Heart left ventricle (tissue), 16 donors: ENCODE measurements at regions not wholly inside any gene's neighbourhood (a gene's known extent, or its start where the extent isn't known, plus 50 kb on each side); places are given as distances from the start of the nearest gene placed in this dataset.

Experiments used
- ATAC-seq, 4 donors: fragments of 200-7000 bp; cut with Tn5 transposase; one replicate each; pipeline ENCODE4 v1.9.1; 2020 to 2022; ENCODE audit warnings: moderate library complexity in 4 of 4, mild to moderate bottlenecking in 3 of 4, moderate number of reproducible peaks in 1 of 4
- DNase-seq, 5 donors: peaks; one replicate each; pipeline ENCODE4 v3.0.0-alpha.2; 2020
- H3K27ac ChIP-seq, 12 donors: fragments of 200-600 bp; sonication (generic) in 4 of 12; one replicate each; pipeline versions ENCODE4 v1.5.0 to v1.8.0; 2016 to 2022; ENCODE audit warnings: mild to moderate bottlenecking in 2 of 12
- H3K27me3 ChIP-seq, 9 donors: fragments of 200-600 bp; sonication (generic) in 2 of 9; one replicate each; pipeline versions ENCODE4 v1.5.1 to v1.8.0; 2016 to 2022; ENCODE audit warnings: mild to moderate bottlenecking in 3 of 9
- H3K36me3 ChIP-seq, 9 donors: fragments of 200-600 bp; sonication (generic) in 2 of 9; one replicate each; pipeline versions ENCODE4 v1.5.0 to v1.8.0; 2018 to 2022; ENCODE audit warnings: mild to moderate bottlenecking in 2 of 9
- H3K4me1 ChIP-seq, 12 donors: fragments of 200-600 bp; sonication (generic) in 4 of 12; one replicate each; pipeline versions ENCODE4 v1.5.0 to v1.8.0; 2016 to 2022; ENCODE audit warnings: mild to moderate bottlenecking in 3 of 12
- H3K4me3 ChIP-seq, 12 donors: fragments of 200-600 bp; sonication (generic) in 4 of 12; one replicate each; pipeline versions ENCODE4 v1.5.0 to v1.8.0; 2017 to 2022; ENCODE audit warnings: mild to moderate bottlenecking in 9 of 12, moderate library complexity in 4 of 12
- H3K9me3 ChIP-seq, 12 donors: fragments of 200-600 bp; sonication (generic) in 4 of 12; one replicate each; pipeline versions ENCODE4 v1.5.0 to v1.8.0; 2016 to 2022; ENCODE audit warnings: mild to moderate bottlenecking in 1 of 12
- CTCF ChIP-seq, 12 donors: fragments of 200-600 bp; sonication (generic) in 4 of 12; IDR thresholded peaks; one replicate each; pipeline versions ENCODE4 v1.5.0 to v1.8.0; 2018 to 2022; ENCODE audit warnings: antibody characterized with exemption in 12 of 12, mild to moderate bottlenecking in 5 of 12
- POLR2A ChIP-seq, 2 donors: fragments of 450-650 bp; IDR thresholded peaks; one replicate each; pipeline ENCODE4 v1.6.1; 2017; ENCODE audit warnings: antibody characterized with exemption in 2 of 2, mild to moderate bottlenecking in 2 of 2, moderate library complexity in 2 of 2
- WGBS, 4 donors: extraction: QIAGEN DNeasy Blood & Tissue Kit in 2 of 4; methylation state at CpG; one replicate each; pipeline versions ENCODE4 v1.1.5 to v1.1.7; 2013 to 2018; 5-methylcytosine and 5-hydroxymethylcytosine counted together
- intact Hi-C, 10 donors: fragments of 100-400 bp; cut with DNase I; formaldehyde crosslinking; loops; one replicate each; pipeline versions ENCODE4 v1.11.1 to v1.14.2; 2022
- donor health status: ischemic (EF 13 %, LVEDD 7.1; RV severe dilation, severe dysfunction).
- donor health status: healthy with polysubstance abuse.
- donor health status: DM: no; HTN: yes; CAD: no.
- donor health status: DM: no; HTN: no; CAD: no.
- donor health status: ischemic (EF 25% LVEDD 6.9; RV normal size, moderate dysfunction).
- donor health status: ischemic (EF 25% LVEDD 5.7; RV mildly dilated, moderate dysfunction).
- donor health status: healthy.
- donor health status: DM: yes; HTN: yes; CAD: no.
- donor health status: ischemic (EF 35%, LVEDD 5.7; RV mildly dilated, moderate dysfunction).
- donor health status: nonischemic (EF 11% LVEDD 7.7; RV severe dilation, severe dysfunction).
- donor health status: DM: yes; HTN: yes; CAD: no.
- donor health status: PGD.
- donor health status: ischemic (EF 29% LVEDD 5.4; RV normal size, mild dysfunction).
- donor health status: nonischemic (EF 23%, LVEDD 6.1; RV moderate dilation, normal function).

DNA sequence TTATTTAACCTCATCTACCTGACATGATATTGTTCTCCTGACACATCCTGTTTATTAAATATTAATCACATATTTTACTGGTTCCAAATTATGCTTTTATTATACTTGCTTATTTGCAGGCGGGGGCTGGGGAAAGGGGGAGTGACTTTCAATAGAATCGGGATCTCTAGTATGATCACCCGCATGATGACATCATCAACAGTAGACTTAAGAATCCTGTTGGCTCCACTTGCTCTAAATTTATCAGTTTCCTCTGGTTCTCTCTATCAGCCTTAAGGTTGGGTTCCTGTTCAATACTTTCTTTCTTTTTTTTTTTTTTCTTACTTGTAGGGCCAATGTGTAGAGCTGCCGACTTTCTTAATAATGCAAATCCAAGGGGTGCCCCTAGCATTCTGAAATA is 317.5 kb downstream of the BCHE start:
- H3K4me1 ChIP-seq: no peaks in the 10 kb centered on the region
- no peak for TF ChIP-seq CTCF (IDR thresholded peaks at IDR 0.05)
- no peak for TF ChIP-seq POLR2A (IDR thresholded peaks at IDR 0.05)
- WGBS, 4 donors: 87 to 93% (median 91%) methylated on average over 4 of the region's 4 CpGs

DNA sequence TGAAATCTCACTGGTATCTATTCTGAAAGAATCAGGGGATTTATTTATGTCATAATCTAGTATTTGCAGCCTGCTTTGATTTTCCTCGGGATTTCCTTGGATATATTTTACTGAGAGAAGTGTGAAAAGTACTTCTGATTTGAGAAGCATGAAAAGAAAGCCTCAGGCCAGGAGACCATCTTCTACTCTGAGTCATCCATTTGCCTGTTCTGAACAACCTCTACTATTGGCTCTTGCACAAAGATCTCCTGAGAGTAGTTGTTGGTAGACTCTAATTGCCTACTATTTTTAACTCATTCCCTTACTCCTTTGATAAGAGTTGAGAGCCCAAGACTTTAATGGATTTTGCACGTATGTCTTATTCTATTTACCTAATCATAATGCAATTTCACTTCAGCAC is 318.9 kb downstream of the BCHE start:
- Histone ChIP-seq H3K9me3 (peaks cover 0 to 5% (median 0%) of the 10 kb centered on the region in 12 donors), H3K27ac (no peak overlapping the region), H3K36me3 (no peaks in the 10 kb centered on the region), H3K4me3 (no peak overlapping the region), H3K27me3 (no peaks in the 10 kb centered on the region), H3K4me1 (no peaks in the 10 kb centered on the region)
- DNase-seq: no peak
- WGBS, 4 donors: 25 to 33% (median 30%) methylated on average over 2 of the region's 2 CpGs
- TF ChIP-seq POLR2A (IDR thresholded peaks at IDR 0.05) (no peak), CTCF (IDR thresholded peaks at IDR 0.05) (no peak)
- intact Hi-C loops: no loop called here
- ATAC-seq: no peak

More for the DNA sequence above, 317.5 kb downstream of the BCHE start:
- no peak overlapping the region for H3K27ac ChIP-seq
- ATAC-seq (no peak), DNase-seq (no peak)
- no peaks in the 10 kb centered on the region for H3K27me3 ChIP-seq
- H3K4me3 ChIP-seq: no peak overlapping the region
- H3K9me3 ChIP-seq: peaks cover 0 to 4% (median 0%) of the 10 kb centered on the region in 12 donors
- intact Hi-C loops: no loop called here
- H3K36me3 ChIP-seq: no peaks in the 10 kb centered on the region

DNA sequence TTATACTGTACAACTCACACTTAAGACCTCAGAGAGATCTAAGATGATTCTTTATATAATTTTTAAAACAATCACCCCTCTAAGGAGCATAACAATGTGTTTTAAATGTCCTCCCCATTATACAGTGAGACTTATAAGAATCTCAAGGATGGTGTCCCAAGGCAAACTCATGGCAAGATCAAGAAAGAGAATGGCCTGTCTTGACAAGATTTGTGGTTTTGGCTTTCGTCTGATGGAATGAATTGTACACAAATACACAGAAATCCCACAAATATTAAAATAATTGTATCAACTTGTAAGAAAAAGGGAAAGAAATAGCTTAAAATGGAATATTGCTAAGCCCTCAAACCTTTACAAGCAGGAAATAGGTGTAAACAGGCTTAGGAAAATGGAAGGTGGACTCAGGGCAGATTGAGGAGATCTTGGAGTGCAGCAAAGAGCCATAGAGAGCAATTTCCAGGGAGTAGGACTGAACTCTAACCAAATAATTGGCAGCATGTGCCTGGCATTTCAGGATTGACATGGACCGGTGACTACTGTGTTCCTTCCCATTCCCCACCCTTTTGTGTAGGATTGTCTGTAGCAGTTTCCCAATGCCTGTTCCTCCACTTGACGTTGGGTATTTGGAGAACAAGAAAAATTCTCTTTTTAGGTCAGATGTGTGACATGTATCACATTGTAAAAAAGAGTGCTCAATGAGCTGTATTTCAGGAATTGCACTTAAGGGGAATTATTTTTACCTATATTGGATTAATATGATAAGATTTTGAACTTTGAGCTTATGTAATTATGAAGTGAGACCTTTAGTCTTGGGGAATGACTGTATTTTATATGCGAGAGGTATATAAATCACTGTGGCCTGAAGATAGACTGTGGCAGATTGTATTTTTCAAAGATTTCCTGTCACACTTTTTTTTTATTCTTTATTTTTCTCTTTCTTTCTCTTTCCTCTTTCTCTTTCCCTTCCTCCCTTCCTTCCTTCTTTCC is 317.8 kb upstream of the SLITRK3 start:
- Histone ChIP-seq H3K4me3 (no peak overlapping the region), H3K36me3 (no peaks in the 10 kb centered on the region), H3K27me3 (no peaks in the 10 kb centered on the region), H3K9me3 (peaks cover 0 to 10% (median 0%) of the 10 kb centered on the region in 12 donors), H3K27ac (no peak overlapping the region), H3K4me1 (no peaks in the 10 kb centered on the region)
- DNase-seq (no peak), ATAC-seq (no peak)
- TF ChIP-seq CTCF (IDR thresholded peaks at IDR 0.05) (no peak), POLR2A (IDR thresholded peaks at IDR 0.05) (no peak)
- WGBS, 4 donors: 74 to 81% (median 78%) methylated on average over 4 of the region's 4 CpGs
- intact Hi-C loops: no loop called here

GRCh38 chr3:165507576-165507975 is 311.4 kb upstream of the SLITRK3 start:
- Histone ChIP-seq H3K4me1 (no peaks in the 10 kb centered on the region), H3K9me3 (peaks cover 0 to 12% (median 3%) of the 10 kb centered on the region in 12 donors)
- TF ChIP-seq POLR2A (IDR thresholded peaks at IDR 0.05) (no peak), CTCF (IDR thresholded peaks at IDR 0.05) (no peak)

More at GRCh38 chr3:165507576-165507975, 311.4 kb upstream of the SLITRK3 start:
- DNase-seq: no peak
- H3K27ac ChIP-seq: no peak overlapping the region
- H3K36me3 ChIP-seq: no peaks in the 10 kb centered on the region
- intact Hi-C loops: no loop called here
- no peak for ATAC-seq
- H3K27me3 ChIP-seq: no peaks in the 10 kb centered on the region
- WGBS, 4 donors: 54 to 66% (median 61%) methylated on average over 3 of the region's 3 CpGs
- H3K4me3 ChIP-seq: no peak overlapping the region
